H1 (cell line): ENCODE measurements at regions not wholly inside any gene's neighbourhood (a gene's known extent, or its start where the extent isn't known, plus 50 kb on each side); places are given as distances from the start of the nearest gene placed in this dataset.

Experiments
- TF ChIP-seq, protein P1 (sequence below): fragments of 300-600 bp; sonication (generic); IDR thresholded peaks from 2 replicates; pipeline ENCODE4 v1.7.1; 2012; ENCODE audit warnings: low read length, moderate library complexity, mild to moderate bottlenecking, inconsistent platforms; ENCODE audit not compliant: insufficient replicate concordance
- TF ChIP-seq, protein P2 (sequence below): IDR thresholded peaks from 2 replicates; pipeline ENCODE4 v1.6.1; 2012; ENCODE audit warnings: inconsistent platforms

DNA sequence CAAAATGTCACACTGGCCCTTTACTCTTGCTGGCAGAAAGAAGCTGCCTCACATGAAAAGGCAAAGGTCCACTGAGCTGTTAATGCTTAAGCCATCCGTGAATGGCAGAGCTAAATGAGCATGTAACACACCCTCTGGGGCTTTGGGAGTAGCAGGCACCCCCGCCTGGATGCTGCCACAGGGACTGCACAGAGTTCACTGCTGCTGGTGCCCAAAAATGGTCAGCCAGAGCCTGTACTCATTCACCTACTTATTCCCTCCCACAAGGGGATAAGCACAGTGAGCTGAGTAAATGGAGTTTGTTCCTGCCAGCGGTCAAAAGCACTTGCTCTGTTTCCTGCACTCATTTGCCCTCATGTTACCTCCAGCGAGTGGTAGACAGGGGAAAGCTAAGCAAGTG, 374.0 kb upstream of the STEAP1 start (continued):
- TF ChIP-seq, protein P1, sequence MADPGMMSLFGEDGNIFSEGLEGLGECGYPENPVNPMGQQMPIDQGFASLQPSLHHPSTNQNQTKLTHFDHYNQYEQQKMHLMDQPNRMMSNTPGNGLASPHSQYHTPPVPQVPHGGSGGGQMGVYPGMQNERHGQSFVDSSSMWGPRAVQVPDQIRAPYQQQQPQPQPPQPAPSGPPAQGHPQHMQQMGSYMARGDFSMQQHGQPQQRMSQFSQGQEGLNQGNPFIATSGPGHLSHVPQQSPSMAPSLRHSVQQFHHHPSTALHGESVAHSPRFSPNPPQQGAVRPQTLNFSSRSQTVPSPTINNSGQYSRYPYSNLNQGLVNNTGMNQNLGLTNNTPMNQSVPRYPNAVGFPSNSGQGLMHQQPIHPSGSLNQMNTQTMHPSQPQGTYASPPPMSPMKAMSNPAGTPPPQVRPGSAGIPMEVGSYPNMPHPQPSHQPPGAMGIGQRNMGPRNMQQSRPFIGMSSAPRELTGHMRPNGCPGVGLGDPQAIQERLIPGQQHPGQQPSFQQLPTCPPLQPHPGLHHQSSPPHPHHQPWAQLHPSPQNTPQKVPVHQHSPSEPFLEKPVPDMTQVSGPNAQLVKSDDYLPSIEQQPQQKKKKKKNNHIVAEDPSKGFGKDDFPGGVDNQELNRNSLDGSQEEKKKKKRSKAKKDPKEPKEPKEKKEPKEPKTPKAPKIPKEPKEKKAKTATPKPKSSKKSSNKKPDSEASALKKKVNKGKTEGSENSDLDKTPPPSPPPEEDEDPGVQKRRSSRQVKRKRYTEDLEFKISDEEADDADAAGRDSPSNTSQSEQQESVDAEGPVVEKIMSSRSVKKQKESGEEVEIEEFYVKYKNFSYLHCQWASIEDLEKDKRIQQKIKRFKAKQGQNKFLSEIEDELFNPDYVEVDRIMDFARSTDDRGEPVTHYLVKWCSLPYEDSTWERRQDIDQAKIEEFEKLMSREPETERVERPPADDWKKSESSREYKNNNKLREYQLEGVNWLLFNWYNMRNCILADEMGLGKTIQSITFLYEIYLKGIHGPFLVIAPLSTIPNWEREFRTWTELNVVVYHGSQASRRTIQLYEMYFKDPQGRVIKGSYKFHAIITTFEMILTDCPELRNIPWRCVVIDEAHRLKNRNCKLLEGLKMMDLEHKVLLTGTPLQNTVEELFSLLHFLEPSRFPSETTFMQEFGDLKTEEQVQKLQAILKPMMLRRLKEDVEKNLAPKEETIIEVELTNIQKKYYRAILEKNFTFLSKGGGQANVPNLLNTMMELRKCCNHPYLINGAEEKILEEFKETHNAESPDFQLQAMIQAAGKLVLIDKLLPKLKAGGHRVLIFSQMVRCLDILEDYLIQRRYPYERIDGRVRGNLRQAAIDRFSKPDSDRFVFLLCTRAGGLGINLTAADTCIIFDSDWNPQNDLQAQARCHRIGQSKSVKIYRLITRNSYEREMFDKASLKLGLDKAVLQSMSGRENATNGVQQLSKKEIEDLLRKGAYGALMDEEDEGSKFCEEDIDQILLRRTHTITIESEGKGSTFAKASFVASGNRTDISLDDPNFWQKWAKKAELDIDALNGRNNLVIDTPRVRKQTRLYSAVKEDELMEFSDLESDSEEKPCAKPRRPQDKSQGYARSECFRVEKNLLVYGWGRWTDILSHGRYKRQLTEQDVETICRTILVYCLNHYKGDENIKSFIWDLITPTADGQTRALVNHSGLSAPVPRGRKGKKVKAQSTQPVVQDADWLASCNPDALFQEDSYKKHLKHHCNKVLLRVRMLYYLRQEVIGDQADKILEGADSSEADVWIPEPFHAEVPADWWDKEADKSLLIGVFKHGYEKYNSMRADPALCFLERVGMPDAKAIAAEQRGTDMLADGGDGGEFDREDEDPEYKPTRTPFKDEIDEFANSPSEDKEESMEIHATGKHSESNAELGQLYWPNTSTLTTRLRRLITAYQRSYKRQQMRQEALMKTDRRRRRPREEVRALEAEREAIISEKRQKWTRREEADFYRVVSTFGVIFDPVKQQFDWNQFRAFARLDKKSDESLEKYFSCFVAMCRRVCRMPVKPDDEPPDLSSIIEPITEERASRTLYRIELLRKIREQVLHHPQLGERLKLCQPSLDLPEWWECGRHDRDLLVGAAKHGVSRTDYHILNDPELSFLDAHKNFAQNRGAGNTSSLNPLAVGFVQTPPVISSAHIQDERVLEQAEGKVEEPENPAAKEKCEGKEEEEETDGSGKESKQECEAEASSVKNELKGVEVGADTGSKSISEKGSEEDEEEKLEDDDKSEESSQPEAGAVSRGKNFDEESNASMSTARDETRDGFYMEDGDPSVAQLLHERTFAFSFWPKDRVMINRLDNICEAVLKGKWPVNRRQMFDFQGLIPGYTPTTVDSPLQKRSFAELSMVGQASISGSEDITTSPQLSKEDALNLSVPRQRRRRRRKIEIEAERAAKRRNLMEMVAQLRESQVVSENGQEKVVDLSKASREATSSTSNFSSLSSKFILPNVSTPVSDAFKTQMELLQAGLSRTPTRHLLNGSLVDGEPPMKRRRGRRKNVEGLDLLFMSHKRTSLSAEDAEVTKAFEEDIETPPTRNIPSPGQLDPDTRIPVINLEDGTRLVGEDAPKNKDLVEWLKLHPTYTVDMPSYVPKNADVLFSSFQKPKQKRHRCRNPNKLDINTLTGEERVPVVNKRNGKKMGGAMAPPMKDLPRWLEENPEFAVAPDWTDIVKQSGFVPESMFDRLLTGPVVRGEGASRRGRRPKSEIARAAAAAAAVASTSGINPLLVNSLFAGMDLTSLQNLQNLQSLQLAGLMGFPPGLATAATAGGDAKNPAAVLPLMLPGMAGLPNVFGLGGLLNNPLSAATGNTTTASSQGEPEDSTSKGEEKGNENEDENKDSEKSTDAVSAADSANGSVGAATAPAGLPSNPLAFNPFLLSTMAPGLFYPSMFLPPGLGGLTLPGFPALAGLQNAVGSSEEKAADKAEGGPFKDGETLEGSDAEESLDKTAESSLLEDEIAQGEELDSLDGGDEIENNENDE: no peak
- TF ChIP-seq, protein P2, sequence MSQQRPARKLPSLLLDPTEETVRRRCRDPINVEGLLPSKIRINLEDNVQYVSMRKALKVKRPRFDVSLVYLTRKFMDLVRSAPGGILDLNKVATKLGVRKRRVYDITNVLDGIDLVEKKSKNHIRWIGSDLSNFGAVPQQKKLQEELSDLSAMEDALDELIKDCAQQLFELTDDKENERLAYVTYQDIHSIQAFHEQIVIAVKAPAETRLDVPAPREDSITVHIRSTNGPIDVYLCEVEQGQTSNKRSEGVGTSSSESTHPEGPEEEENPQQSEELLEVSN: no peak
